Ovary (tissue), 7 donors: ENCODE measurements at regions not wholly inside any gene's neighbourhood (a gene's known extent, or its start where the extent isn't known, plus 50 kb on each side); places are given as distances from the start of the nearest gene placed in this dataset.

Experiments
- DNase-seq, 5 donors: peaks; one replicate each; pipeline ENCODE4 v3.0.0-alpha.2; 2019 to 2020
- H3K27ac ChIP-seq, 2 donors: fragments of 200-600 bp; one replicate each; pipeline versions ENCODE4 v1.5.1 to v1.8.0; 2019 to 2022
- H3K27me3 ChIP-seq: fragments of 200-600 bp; one replicate; pipeline ENCODE4 v1.8.0; 2022
- H3K36me3 ChIP-seq: fragments of 200-600 bp; sonication (generic); one replicate; pipeline ENCODE4 v1.5.1; 2019
- H3K4me1 ChIP-seq: one replicate; pipeline ENCODE4 v1.8.1; 2013; ENCODE audit warnings: mild to moderate bottlenecking, moderate library complexity; ENCODE audit not compliant: insufficient read depth
- H3K4me3 ChIP-seq: fragments of 200-600 bp; sonication (generic); one replicate; pipeline ENCODE4 v1.5.1; 2017
- H3K9me3 ChIP-seq, 2 donors: fragments of 200-600 bp in 1 of 2; sonication (generic) in 1 of 2; one replicate each; pipeline versions ENCODE4 v1.5.1 to v1.8.1; 2013 to 2019; ENCODE audit warnings: mild to moderate bottlenecking in 1 of 2, moderate library complexity in 1 of 2
- EP300 ChIP-seq: sonication (generic); formaldehyde crosslinking; IDR thresholded peaks from one replicate; pipeline ENCODE4 v1.6.1; 2017; ENCODE audit warnings: antibody characterized with exemption
- POLR2A ChIP-seq: fragments of 450-650 bp; IDR thresholded peaks from one replicate; pipeline ENCODE4 v1.6.1; 2017; ENCODE audit warnings: antibody characterized with exemption, mild to moderate bottlenecking, moderate library complexity
- WGBS, 3 donors: extraction: QIAGEN DNeasy Blood & Tissue Kit in 1 of 3; methylation state at CpG; one replicate each; pipeline versions ENCODE4 v1.1.5 to v1.1.7; 2013 to 2017; 5-methylcytosine and 5-hydroxymethylcytosine counted together
- intact Hi-C, 4 donors: fragments of 100-400 bp; cut with DNase I; formaldehyde crosslinking; loops; one replicate each; pipeline versions ENCODE4 v1.11.0 to v1.15.1; 2022 to 2023
- TF ChIP-seq, protein P1 (sequence below), 3 donors: fragments of 450-650 bp in 2 of 3; fragments of 200-600 bp in 1 of 3; IDR thresholded peaks; one replicate each; pipeline versions ENCODE4 v1.5.1 to v1.8.0; 2016 to 2022; ENCODE audit warnings: antibody characterized with exemption in 3 of 3, mild to moderate bottlenecking in 1 of 3
- donor health status: DM: no; HTN: no; CAD: no; lungs with moderate emphysema.
- donor health status: DM: no; HTN: no; CAD: no.
- donor health status: Bipolar disorder and iron deficiency.
- donor health status: DM: no; HTN: no; CAD: no.
- donor health status: DM: yes; HTN: yes; CAD: no.

GRCh38 chr1:198889101-198889500 is 250.3 kb downstream of the PTPRC start:
- no peaks in the 10 kb centered on the region for H3K9me3 ChIP-seq
- 94 to 97% (median 96%) methylated on average over 1 of the region's 1 CpG for WGBS, 3 donors
- no peak overlapping the region for H3K4me3 ChIP-seq
- TF ChIP-seq EP300, result no peak
- TF ChIP-seq, protein P1, sequence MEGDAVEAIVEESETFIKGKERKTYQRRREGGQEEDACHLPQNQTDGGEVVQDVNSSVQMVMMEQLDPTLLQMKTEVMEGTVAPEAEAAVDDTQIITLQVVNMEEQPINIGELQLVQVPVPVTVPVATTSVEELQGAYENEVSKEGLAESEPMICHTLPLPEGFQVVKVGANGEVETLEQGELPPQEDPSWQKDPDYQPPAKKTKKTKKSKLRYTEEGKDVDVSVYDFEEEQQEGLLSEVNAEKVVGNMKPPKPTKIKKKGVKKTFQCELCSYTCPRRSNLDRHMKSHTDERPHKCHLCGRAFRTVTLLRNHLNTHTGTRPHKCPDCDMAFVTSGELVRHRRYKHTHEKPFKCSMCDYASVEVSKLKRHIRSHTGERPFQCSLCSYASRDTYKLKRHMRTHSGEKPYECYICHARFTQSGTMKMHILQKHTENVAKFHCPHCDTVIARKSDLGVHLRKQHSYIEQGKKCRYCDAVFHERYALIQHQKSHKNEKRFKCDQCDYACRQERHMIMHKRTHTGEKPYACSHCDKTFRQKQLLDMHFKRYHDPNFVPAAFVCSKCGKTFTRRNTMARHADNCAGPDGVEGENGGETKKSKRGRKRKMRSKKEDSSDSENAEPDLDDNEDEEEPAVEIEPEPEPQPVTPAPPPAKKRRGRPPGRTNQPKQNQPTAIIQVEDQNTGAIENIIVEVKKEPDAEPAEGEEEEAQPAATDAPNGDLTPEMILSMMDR (IDR thresholded peaks at IDR 0.05), result no peak
- no peak for TF ChIP-seq POLR2A
- no peak for DNase-seq
- no peaks in the 10 kb centered on the region for H3K36me3 ChIP-seq
- intact Hi-C loops, result no loop called here
- H3K27me3 ChIP-seq, result no peaks in the 10 kb centered on the region
- peaks cover 2% of the 10 kb centered on the region for H3K4me1 ChIP-seq
- no peak overlapping the region for H3K27ac ChIP-seq

GRCh38 chr1:198889749-198890148 is 250.9 kb downstream of the PTPRC start:
- intact Hi-C loops, result no loop called here
- no peaks in the 10 kb centered on the region for H3K27me3 ChIP-seq
- no peak for TF ChIP-seq EP300
- no peak for TF ChIP-seq POLR2A
- WGBS, 3 donors, result 70 to 75% (median 71%) methylated on average over 1 of the region's 1 CpG
- H3K36me3 ChIP-seq, result no peaks in the 10 kb centered on the region
- no peaks in the 10 kb centered on the region for H3K9me3 ChIP-seq
- no peak overlapping the region for H3K27ac ChIP-seq
- no peak overlapping the region for H3K4me3 ChIP-seq
- peaks cover 2% of the 10 kb centered on the region for H3K4me1 ChIP-seq
- no peak for DNase-seq

DNA sequence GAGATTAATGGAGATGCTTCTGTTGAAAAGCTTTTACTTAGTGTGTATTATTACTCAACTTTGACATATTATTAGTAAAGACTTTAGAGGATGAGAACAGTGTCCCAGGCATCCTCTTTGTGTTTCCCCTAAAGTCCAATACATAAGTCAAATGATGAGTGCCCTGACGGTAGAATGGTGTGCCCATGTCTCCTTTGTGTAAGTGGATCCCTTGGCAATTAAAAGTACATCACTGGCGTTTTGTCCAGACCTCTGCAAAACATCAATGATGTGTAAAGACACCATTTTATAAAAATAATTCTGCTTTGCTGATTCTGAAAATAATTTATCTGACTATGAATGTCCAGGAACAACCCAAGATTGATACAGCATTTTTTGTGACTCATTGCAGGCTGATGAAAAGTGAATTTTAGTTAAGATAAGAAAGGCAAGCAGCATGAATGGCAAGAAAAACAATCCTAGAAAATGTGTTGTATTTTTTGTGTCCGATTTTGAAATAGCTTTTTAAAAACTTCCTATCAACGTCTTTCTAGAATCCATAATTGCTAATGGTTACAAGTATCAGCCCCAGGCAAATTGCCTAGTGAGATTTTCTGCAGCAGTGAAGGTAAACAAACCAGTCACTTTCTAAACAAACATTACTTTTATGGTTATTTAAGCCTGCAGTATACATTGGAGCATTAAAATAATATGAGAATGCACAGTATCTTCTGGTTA is 251.5 kb downstream of the PTPRC start:
- no peaks in the 10 kb centered on the region for H3K9me3 ChIP-seq
- H3K4me3 ChIP-seq, result no peak overlapping the region
- intact Hi-C loops, result no loop called here
- DNase-seq, result no peak
- WGBS, 3 donors, result 47 to 70% (median 53%) methylated on average over 4 of the region's 4 CpGs
- no peaks in the 10 kb centered on the region for H3K36me3 ChIP-seq
- TF ChIP-seq EP300 (no peak), POLR2A (no peak)
- TF ChIP-seq, protein P1 (IDR thresholded peaks at IDR 0.05), result no peak
- no peaks in the 10 kb centered on the region for H3K27me3 ChIP-seq
- H3K27ac ChIP-seq, result no peak overlapping the region
- H3K4me1 ChIP-seq, result peaks cover 2% of the 10 kb centered on the region

- peaks cover 2% of the 10 kb centered on the region for H3K4me1 ChIP-seq
- DNase-seq, result no peak
- WGBS, 3 donors, result 11 to 32% (median 21%) methylated on average over 1 of the region's 1 CpG
- H3K4me3 ChIP-seq, result no peak overlapping the region
- intact Hi-C loops, result no loop called here
- TF ChIP-seq, protein P1 (IDR thresholded peaks at IDR 0.05), result no peak
- no peak for TF ChIP-seq EP300
- no peak for TF ChIP-seq POLR2A
- H3K27me3 ChIP-seq, result no peaks in the 10 kb centered on the region
- no peak overlapping the region for H3K27ac ChIP-seq
- no peaks in the 10 kb centered on the region for H3K36me3 ChIP-seq
- H3K9me3 ChIP-seq, result no peaks in the 10 kb centered on the region
These were observed 253.2 kb downstream of the PTPRC start for GRCh38 chr1:198892065-198892464.

- H3K27me3 ChIP-seq, result no peaks in the 10 kb centered on the region
- no peaks in the 10 kb centered on the region for H3K36me3 ChIP-seq
- H3K9me3 ChIP-seq, result no peaks in the 10 kb centered on the region
- intact Hi-C loops, result no loop called here
- H3K27ac ChIP-seq, result no peak overlapping the region
- no peak for TF ChIP-seq POLR2A
- no peak for DNase-seq
- H3K4me1 ChIP-seq, result peaks cover 2% of the 10 kb centered on the region
- WGBS, 3 donors, result 93 to 95% (median 94%) methylated on average over 1 of the region's 1 CpG
- H3K4me3 ChIP-seq, result no peak overlapping the region
These were observed 254.3 kb downstream of the PTPRC start for GRCh38 chr1:198893141-198893540.
